Endothelial cell of umbilical vein (primary cell): ENCODE measurements at regions not wholly inside any gene's neighbourhood (a gene's known extent, or its start where the extent isn't known, plus 50 kb on each side); places are given as distances from the start of the nearest gene placed in this dataset.

Experiments used
- BruUV-seq: library from RNA; stranded (reverse); fragments of 400-500 nt; replicated peaks from 2 replicates; lab custom pipeline; 2021; lab: Mats Ljungman, UMichigan
- CTCF ChIA-PET: fragments of 300-600, 350-600 bp; sonication (Branson Sonifier 250); formaldehyde crosslinking; loops from one replicate; lab custom pipeline; 2021; ENCODE audit warnings: antibody characterized with exemption, inconsistent platforms; lab: Charles Lee
- POLR2A ChIA-PET: fragments of 300-600, 350-600 bp; sonication (Branson Sonifier 250); formaldehyde crosslinking; loops from one replicate; lab custom pipeline; 2021; ENCODE audit warnings: antibody characterized with exemption, inconsistent platforms; lab: Charles Lee
- DNase-seq: peaks from one replicate; pipeline ENCODE4 v3.0.0-alpha.2; 2011; ENCODE audit warnings: low read depth, low spot score
- FAIRE-seq: peaks from 2 replicates; lab custom pipeline; 2011; peaks lifted over from hg19 to GRCh38; lab: Jason Lieb, UNC
- H2AFZ ChIP-seq: 2 replicates; pipeline ENCODE4 v1.6.0; 2012; ENCODE audit warnings: low read depth, low read length, control low read depth, inconsistent platforms
- H3K27ac ChIP-seq: 2 replicates; pipeline ENCODE4 v1.5.1; 2011; ENCODE audit warnings: low read depth, mild to moderate bottlenecking, control low read depth, low read length, moderate library complexity; ENCODE audit not compliant: insufficient read depth
- H3K27me3 ChIP-seq, 2 experiments: 2 replicates each; pipeline versions ENCODE4 v1.6.0 to v1.6.1; 2011; ENCODE audit warnings: low read length in 2 of 2, mixed read lengths in 1 of 2; ENCODE audit not compliant: control insufficient read depth in 2 of 2, insufficient read depth in 2 of 2
- H3K36me3 ChIP-seq, 2 experiments: 2 replicates in 1 of 2; 3 replicates in 1 of 2; pipeline ENCODE4 v1.5.1; 2011; ENCODE audit warnings: low read length in 2 of 2, mild to moderate bottlenecking in 1 of 2, moderate library complexity in 1 of 2; ENCODE audit not compliant: control insufficient read depth in 2 of 2, insufficient read depth in 2 of 2; ENCODE audit errors: extremely low read depth in 1 of 2
- H3K4me1 ChIP-seq: 3 replicates; pipeline ENCODE4 v1.5.1; 2011; ENCODE audit warnings: mild to moderate bottlenecking, low read length; ENCODE audit not compliant: control insufficient read depth, insufficient read depth; ENCODE audit errors: extremely low read depth
- H3K4me2 ChIP-seq: 2 replicates; pipeline ENCODE4 v1.6.1; 2011; ENCODE audit warnings: low read length, control low read depth, mixed read lengths; ENCODE audit not compliant: insufficient read depth
- H3K4me3 ChIP-seq, 3 experiments: fragments of 200-600 bp in 1 of 3; sonication (generic), shearing (Covaris generic) in 1 of 3; replicated peaks in 1 of 3; 2 replicates each; pipeline ENCODE4 v1.5.1; 2011 to 2016; ENCODE audit warnings: control low read depth in 3 of 3, low read length in 3 of 3, mild to moderate bottlenecking in 2 of 3, inconsistent platforms in 1 of 3, low read depth in 1 of 3, moderate library complexity in 1 of 3; ENCODE audit not compliant: insufficient read depth in 1 of 3
- H3K79me2 ChIP-seq: 2 replicates; pipeline ENCODE4 v1.6.0; 2012; ENCODE audit warnings: low read length, inconsistent platforms; ENCODE audit not compliant: control insufficient read depth, insufficient read depth
- H3K9ac ChIP-seq: replicated peaks from 2 replicates; pipeline ENCODE3; 2011; ENCODE audit warnings: low read length, control low read depth; ENCODE audit not compliant: insufficient read depth; ENCODE audit errors: extremely low read depth
- H3K9me1 ChIP-seq: replicated peaks from 3 replicates; pipeline ENCODE4 v1.6.0; 2011; ENCODE audit warnings: mild to moderate bottlenecking, low read length; ENCODE audit not compliant: control insufficient read depth, insufficient read depth; ENCODE audit errors: extremely low read depth
- H3K9me3 ChIP-seq: replicated peaks from 2 replicates; pipeline ENCODE4 v1.5.1; 2012; ENCODE audit warnings: low read length, inconsistent platforms; ENCODE audit not compliant: control insufficient read depth, insufficient read depth
- H4K20me1 ChIP-seq: replicated peaks from 2 replicates; pipeline ENCODE3; 2011; ENCODE audit warnings: mild to moderate bottlenecking, low read length; ENCODE audit not compliant: control insufficient read depth, insufficient read depth; ENCODE audit errors: extremely low read depth
- EZH2 ChIP-seq: IDR thresholded peaks from 2 replicates; pipeline ENCODE4 v1.6.1; 2012; ENCODE audit warnings: borderline replicate concordance, low read depth, mild to moderate bottlenecking, moderate library complexity, low read length, inconsistent platforms; ENCODE audit not compliant: severe bottlenecking
- FOS ChIP-seq: IDR thresholded peaks from 2 replicates; pipeline ENCODE4 v1.6.1; 2011; ENCODE audit warnings: mild to moderate bottlenecking, low read length, moderate library complexity, borderline replicate concordance; ENCODE audit not compliant: insufficient read depth
- GATA2 ChIP-seq: IDR thresholded peaks from 2 replicates; pipeline ENCODE4 v1.7.0; 2011; ENCODE audit warnings: low read depth, mild to moderate bottlenecking, moderate library complexity, mixed read lengths, low read length; ENCODE audit not compliant: insufficient read length, insufficient read depth
- JUN ChIP-seq: IDR thresholded peaks from 2 replicates; pipeline ENCODE4 v1.6.1; 2011; ENCODE audit warnings: borderline replicate concordance, low read depth; ENCODE audit not compliant: insufficient read length, insufficient read depth
- MAX ChIP-seq: IDR thresholded peaks from 2 replicates; pipeline ENCODE4 v1.6.1; 2011; ENCODE audit not compliant: insufficient read depth, insufficient read length
- MYC ChIP-seq: IDR thresholded peaks from one replicate; pipeline ENCODE4 v1.6.1; 2011; ENCODE audit warnings: mild to moderate bottlenecking, low read depth, low read length
- POLR2A ChIP-seq: IDR thresholded peaks from 2 replicates; pipeline ENCODE4 v1.6.1; 2012; ENCODE audit warnings: low read depth, mild to moderate bottlenecking, control low read depth, low read length
- POLR2AphosphoS5 ChIP-seq: IDR thresholded peaks from 2 replicates; pipeline ENCODE4 v1.6.1; 2012; ENCODE audit warnings: low read depth, mild to moderate bottlenecking, control low read depth, low read length, moderate library complexity; ENCODE audit not compliant: insufficient read depth
- dilution Hi-C: fragments of 300-500 bp; cut with MboI; formaldehyde crosslinking; loops from one replicate; pipeline ENCODE4 v1.15.0; 2019; ENCODE audit warnings: low sequenced_read_pairs; ENCODE audit not compliant: extremely low pct_ligation_motif_present
- intact Hi-C: fragments of 100-400 bp; cut with micrococcal nuclease; formaldehyde crosslinking; loops from one replicate; pipeline ENCODE4 v1.10.0; 2022
- TF ChIP-seq, protein P1 (sequence below), 2 donors: IDR thresholded peaks; 1 replicate in 1 of 2; 2 replicates in 1 of 2; pipeline ENCODE4 v1.5.1; 2011; ENCODE audit warnings: low read length in 2 of 2, mild to moderate bottlenecking in 2 of 2, moderate library complexity in 2 of 2, control low read depth in 1 of 2, inconsistent platforms in 1 of 2, low read depth in 1 of 2; ENCODE audit not compliant: insufficient read depth in 1 of 2; ENCODE audit errors: extremely low read depth in 1 of 2

GRCh38 chr6:168794491-168794890 lies 353.5 kb downstream of the SMOC2 start:
- intact Hi-C loops: no loop called here

More at GRCh38 chr6:168794491-168794890, 353.5 kb downstream of the SMOC2 start:
- H3K9ac ChIP-seq: no peak overlapping the region
- no peak overlapping the region for H3K4me2 ChIP-seq
- peaks cover 6% of the 10 kb centered on the region for H3K9me3 ChIP-seq
- no peak overlapping the region for H2AFZ ChIP-seq
- H3K27me3 ChIP-seq: no peaks in the 10 kb centered on the region
- H3K9me1 ChIP-seq: no peaks in the 10 kb centered on the region
- H3K36me3 ChIP-seq: no peaks in the 10 kb centered on the region
- no peaks in the 10 kb centered on the region for H4K20me1 ChIP-seq
- no peak overlapping the region for H3K27ac ChIP-seq
- no peaks in the 10 kb centered on the region for H3K79me2 ChIP-seq
- DNase-seq (no peak), FAIRE-seq (no peak)
- no peak for TF ChIP-seq EZH2
- no peak for TF ChIP-seq POLR2AphosphoS5
- no peak for TF ChIP-seq FOS
- no peak for TF ChIP-seq GATA2
- no peak for TF ChIP-seq POLR2A
- no peak for TF ChIP-seq MAX
- TF ChIP-seq JUN: no peak
- TF ChIP-seq, protein P1, sequence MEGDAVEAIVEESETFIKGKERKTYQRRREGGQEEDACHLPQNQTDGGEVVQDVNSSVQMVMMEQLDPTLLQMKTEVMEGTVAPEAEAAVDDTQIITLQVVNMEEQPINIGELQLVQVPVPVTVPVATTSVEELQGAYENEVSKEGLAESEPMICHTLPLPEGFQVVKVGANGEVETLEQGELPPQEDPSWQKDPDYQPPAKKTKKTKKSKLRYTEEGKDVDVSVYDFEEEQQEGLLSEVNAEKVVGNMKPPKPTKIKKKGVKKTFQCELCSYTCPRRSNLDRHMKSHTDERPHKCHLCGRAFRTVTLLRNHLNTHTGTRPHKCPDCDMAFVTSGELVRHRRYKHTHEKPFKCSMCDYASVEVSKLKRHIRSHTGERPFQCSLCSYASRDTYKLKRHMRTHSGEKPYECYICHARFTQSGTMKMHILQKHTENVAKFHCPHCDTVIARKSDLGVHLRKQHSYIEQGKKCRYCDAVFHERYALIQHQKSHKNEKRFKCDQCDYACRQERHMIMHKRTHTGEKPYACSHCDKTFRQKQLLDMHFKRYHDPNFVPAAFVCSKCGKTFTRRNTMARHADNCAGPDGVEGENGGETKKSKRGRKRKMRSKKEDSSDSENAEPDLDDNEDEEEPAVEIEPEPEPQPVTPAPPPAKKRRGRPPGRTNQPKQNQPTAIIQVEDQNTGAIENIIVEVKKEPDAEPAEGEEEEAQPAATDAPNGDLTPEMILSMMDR (IDR thresholded peaks at IDR 0.05; ENCODE audit: extremely low read depth in 1 of 2, insufficient read depth in 1 of 2, low read depth in 1 of 2, low read length in 2 of 2): no peak
- TF ChIP-seq MYC: no peak
- ChIA-PET POLR2A (no interaction called here), CTCF (no interaction called here)
- BruUV-seq: no TSS peak
- dilution Hi-C loops: no loop called here
- no peak overlapping the region for H3K4me3 ChIP-seq
- no peaks in the 10 kb centered on the region for H3K4me1 ChIP-seq
